ENCODE measurements at regions not wholly inside any gene's neighbourhood (a gene's known extent, or its start where the extent isn't known, plus 50 kb on each side); places are given as distances from the start of the nearest gene placed in this dataset.

DNA sequence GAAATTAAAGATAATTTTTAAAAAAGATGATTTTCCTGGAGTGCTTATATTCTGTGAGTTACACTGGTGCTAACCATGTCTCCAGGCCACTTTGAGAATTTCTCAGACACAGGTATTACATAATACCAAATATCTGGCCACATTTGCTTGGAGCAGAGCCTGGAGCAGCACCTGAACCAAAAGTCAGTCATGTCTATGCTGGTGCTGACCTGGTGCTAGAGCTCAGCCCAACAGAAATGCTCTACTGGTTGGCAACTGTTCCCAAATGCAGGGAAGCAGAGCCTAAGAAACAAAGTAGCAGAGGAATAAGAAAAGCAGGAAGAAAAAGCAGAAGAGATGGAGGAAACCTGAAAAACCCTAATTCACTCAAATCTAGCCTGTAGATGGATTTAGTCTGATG is 135.7 kb upstream of the SLC7A14 start:
- no peak overlapping the region for H3K23ac ChIP-seq (ENCODE audit: insufficient read length)
- DNase-seq (ENCODE audit: low read depth in 1 of 2, low spot score in 2 of 2) = no peak
- H3K18ac ChIP-seq (ENCODE audit: extremely low read depth, low read length) = no peak overlapping the region
- H4K91ac ChIP-seq (replicated peaks; ENCODE audit: insufficient read length, low read length) = no peak overlapping the region
- H2AK5ac ChIP-seq (ENCODE audit: low read depth, low read length) = no peak overlapping the region
- H4K8ac ChIP-seq (ENCODE audit: extremely low read depth, insufficient read depth, low read length) = no peak overlapping the region
- no peaks in the 10 kb centered on the region for H3K9me3 ChIP-seq (ENCODE audit: insufficient read depth in 2 of 2, low read depth in 1 of 2, low read length in 1 of 2)
- no peak overlapping the region for H3K4ac ChIP-seq (replicated peaks; ENCODE audit: insufficient read length, low read depth, low read length)
- H4K20me1 ChIP-seq (replicated peaks in 1 of 2; ENCODE audit: control insufficient read depth in 1 of 2, insufficient read depth in 2 of 2, low read length in 2 of 2) = no peaks in the 10 kb centered on the region
- TF ChIP-seq SIRT6 (IDR thresholded peaks at IDR 0.05; ENCODE audit: low read length) (no peak), EP300 (IDR thresholded peaks at IDR 0.05; ENCODE audit: borderline replicate concordance in 1 of 2, low read depth in 2 of 2, low read length in 2 of 2) (no peak), CBX8 (IDR thresholded peaks at IDR 0.05; ENCODE audit: borderline replicate concordance, low read depth, low read length) (no peak)
- no peak overlapping the region for H2AFZ ChIP-seq (ENCODE audit: low read length)
- H3K27ac ChIP-seq (ENCODE audit: low read depth, low read length) = no peak overlapping the region
- no peak overlapping the region for H2BK120ac ChIP-seq (replicated peaks; ENCODE audit: low read depth, low read length)
- H3K4me2 ChIP-seq (ENCODE audit: insufficient read depth in 1 of 2, low read depth in 2 of 2, low read length in 2 of 2) = no peak overlapping the region
- ChIA-PET CTCF (ENCODE audit: partially characterized antibody) (interaction anchor here (0.8 to 1.0 kb wide), 2 partner anchors 186 to 308 kb away, joined by 3 to 4 read pairs; no protein-coding TSS in a partner anchor), POLR2A (ENCODE audit: partially characterized antibody) (no interaction called here)
- no peak overlapping the region for H3K4me3 ChIP-seq (ENCODE audit: extremely low read depth in 1 of 4, insufficient read depth in 2 of 4, low read depth in 3 of 4, low read length in 4 of 4)
- H3K36me3 ChIP-seq (ENCODE audit: control insufficient read depth in 2 of 4, insufficient read depth in 4 of 4, low read length in 3 of 4) = no peaks in the 10 kb centered on the region
- no peaks in the 10 kb centered on the region for H3K79me2 ChIP-seq (ENCODE audit: control insufficient read depth in 1 of 2, insufficient read depth in 2 of 2, low read length in 2 of 2)
- H3K4me1 ChIP-seq (replicated peaks in 1 of 4; ENCODE audit: control insufficient read depth in 3 of 4, insufficient read depth in 4 of 4, low read length in 3 of 4) = no peaks in the 10 kb centered on the region
- no peak overlapping the region for H2BK12ac ChIP-seq (ENCODE audit: low read depth, low read length)
- H3K9ac ChIP-seq (replicated peaks in 1 of 4; ENCODE audit: extremely low read depth in 1 of 4, low read depth in 3 of 4, low read length in 3 of 4) = no peak overlapping the region
- FAIRE-seq = no peak
- no peak overlapping the region for H3K14ac ChIP-seq (ENCODE audit: insufficient read length)
- H2BK20ac ChIP-seq (ENCODE audit: low read length) = no peak overlapping the region
- H3K23me2 ChIP-seq (ENCODE audit: low read depth, low read length) = no peaks in the 10 kb centered on the region; the same call in 1 of the 2 replicates
- H3K56ac ChIP-seq (replicated peaks; ENCODE audit: insufficient read length, low read depth, low read length) = no peak overlapping the region
- H3K79me1 ChIP-seq (ENCODE audit: low read depth, low read length) = no peaks in the 10 kb centered on the region
- H2BK5ac ChIP-seq (ENCODE audit: low read depth, low read length) = no peak overlapping the region
- H4K5ac ChIP-seq (ENCODE audit: insufficient read length, low read depth, low read length) = no peak overlapping the region
- no peaks in the 10 kb centered on the region for H3K27me3 ChIP-seq (replicated peaks in 1 of 4; ENCODE audit: control insufficient read depth in 3 of 4, extremely low read depth in 1 of 4, insufficient read depth in 3 of 4, low read length in 3 of 4)
- no peak overlapping the region for H2BK15ac ChIP-seq (ENCODE audit: low read length)
